HG03095 (cell line): ENCODE measurements at regions not wholly inside any gene's neighbourhood (a gene's known extent, or its start where the extent isn't known, plus 50 kb on each side); places are given as distances from the start of the nearest gene placed in this dataset.
"Not testable (repeated sequence)": the region's sequence is repeated elsewhere in the genome, so short reads cannot be mapped to it uniquely, and the experiment has no call there.

Experiments used
- ATAC-seq: cut with Tn5 transposase; IDR thresholded peaks from one replicate; pipeline ENCODE4 v1.9.1; 2021; ENCODE audit warnings: moderate library complexity; ENCODE audit not compliant: unreplicated experiment

DNA sequence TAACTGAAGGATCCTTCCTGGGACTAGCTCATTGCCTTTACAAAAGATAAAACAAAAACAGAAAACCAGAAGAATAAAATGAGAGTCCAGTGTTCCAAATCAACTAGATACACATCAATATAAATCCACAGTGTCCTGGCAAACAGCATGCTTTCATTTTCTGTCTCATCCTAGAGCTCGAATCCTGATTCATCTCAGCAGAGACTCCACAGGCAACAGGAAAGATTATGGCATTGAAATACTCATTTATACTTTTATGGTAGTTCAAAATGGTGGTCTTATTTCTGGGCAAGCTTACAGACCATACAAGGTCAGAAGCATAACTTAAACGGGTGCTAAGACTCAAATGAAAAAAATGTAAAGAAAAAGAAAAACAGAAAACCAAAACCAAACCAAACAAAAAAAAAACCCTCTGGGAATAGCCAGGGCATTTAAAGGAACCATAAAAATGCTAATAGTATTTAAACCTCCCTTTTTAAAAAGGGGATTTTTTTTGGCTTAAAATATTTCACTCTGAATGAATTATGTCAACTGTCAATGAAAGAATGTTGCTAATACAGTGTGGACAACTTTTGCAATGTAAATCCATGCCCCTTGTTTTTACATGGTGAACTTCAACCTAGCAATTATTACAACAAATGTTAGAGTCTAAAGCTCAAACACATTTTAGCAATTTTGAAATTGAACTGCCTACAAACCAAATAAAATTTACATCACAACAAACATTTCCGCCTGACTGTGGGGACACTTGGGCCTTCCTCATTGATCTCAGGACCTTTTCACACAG is 57.9 kb downstream of the GPR101 start:
- ATAC-seq, result no peak

DNA sequence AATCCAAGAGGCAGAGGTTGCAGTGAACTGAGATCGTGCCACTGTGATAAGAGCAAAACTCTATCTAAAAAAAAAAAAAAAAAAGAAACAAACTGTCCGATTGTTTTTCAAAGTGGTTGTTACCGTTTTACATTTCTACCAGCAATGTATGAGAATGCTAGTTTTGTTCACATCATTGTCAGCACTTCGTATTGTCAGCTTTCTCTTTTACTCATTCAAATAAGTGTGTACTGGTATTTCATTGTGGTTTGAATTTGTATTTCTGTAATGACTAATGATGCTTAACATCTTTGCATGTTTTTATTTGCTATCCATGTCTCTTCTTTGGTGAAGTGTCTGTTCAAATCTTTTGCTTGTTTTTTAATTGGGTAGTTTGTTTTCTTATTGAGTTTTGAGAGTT is 65.8 kb downstream of the GPR101 start:
- ATAC-seq, result no peak

DNA sequence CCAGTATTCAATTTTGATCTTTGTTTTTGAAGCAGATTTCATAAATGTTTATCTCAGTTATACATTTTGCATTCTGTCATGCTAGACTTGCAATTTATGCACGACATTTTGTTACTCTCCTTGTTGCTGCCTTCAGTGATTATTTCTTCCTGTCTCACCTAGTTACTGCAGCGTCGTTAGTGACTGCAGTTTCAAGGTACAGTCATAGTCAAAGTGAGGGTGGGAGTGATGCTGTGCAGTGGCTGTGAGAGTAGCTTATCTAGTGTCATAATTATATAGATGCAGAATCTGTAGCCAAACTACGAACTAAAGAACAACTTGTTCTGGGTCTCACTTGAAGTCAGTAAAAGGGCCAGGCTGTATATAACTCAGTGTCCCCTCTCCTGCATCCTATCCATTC is 69.8 kb downstream of the GPR101 start:
- no peak for ATAC-seq

DNA sequence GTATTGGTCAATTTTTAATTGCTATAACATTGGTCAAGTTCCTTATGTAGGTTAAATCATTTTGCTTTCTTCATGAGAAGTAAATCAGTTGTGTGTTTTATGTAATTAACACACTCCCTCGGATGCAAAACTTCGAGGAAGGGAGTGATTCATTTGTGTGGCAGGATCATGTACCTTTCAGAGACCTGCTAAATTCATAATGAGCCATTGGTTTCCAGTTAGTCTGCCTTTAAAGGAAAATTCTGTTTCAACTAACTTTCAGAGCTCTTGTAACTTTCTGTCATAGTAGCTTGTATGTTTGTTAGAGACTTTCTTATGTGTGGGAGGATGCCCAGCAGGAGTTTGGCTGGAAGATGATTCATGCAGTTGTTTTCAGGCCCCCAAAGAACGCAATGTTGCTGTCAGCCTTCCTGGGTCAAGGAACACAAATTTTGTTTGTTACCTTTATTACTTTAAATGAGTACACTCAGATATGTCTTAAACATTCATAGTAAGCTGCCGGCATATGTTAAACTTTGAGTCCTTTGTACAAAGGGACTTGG is 72.1 kb downstream of the GPR101 start:
- ATAC-seq, result no peak

DNA sequence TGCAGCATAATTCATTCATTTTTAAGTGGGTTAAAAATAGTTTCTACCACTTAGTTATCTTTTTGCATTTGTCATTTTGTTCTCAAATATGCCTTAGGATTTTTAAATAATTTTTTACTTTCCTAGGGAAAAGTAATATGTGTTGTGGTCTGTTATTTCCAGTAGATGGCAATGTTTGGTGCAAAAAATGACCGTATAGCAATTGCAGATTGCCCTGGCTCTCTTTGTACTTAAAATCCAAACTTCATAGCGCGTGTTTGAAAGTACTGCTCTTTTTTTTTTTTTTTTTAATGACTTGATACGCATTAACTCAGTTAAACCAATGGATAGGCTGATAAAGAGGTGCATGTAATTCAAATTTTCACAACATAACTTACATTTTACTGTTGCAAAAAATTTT is 74.4 kb upstream of the RBMX start:
- ATAC-seq, result no peak

DNA sequence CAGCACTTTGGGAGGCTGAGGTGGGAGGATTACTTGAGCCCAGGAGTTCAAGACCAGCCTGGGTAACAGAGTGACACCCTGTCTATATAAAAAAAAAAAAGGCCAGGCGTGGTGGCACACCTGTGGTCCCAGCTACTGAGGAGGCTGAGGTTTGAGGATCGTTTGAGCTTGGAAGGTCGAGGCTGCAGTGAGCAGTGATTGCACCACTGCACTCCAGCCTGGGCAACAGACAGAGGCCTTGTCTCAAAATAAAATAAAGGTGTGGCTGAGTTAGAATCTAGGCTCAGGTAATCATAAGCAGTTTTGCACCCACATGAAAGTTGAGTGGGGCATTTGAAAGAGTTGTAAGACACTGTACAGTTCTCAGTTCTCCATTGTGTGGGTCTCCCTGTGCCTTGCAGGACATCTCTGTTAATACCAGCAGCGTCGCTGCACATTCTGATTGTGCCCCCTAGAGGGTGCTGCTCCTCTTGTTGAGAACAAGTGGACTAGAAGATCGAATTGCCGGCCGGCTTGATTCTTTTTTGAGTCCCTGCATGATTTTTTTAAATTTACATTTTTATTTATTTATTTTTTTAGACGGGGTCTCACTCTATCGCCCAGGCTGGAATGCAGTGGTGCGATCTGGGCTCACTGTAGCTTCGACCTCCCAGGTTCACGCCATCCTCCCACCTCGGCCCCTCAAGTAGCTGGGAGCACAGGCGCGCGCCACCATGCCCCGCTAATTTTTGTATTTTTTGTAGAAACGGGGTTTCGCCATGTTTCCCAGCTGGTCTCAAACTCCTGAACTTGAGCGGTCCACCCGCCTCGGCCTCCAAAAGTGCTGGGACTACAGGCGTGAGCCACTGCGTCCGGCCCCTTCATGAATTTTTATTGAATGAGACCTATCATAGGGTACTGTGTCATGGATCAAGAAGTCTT is 73.6 kb upstream of the RBMX start:
- ATAC-seq, result peak; percentile 98

DNA sequence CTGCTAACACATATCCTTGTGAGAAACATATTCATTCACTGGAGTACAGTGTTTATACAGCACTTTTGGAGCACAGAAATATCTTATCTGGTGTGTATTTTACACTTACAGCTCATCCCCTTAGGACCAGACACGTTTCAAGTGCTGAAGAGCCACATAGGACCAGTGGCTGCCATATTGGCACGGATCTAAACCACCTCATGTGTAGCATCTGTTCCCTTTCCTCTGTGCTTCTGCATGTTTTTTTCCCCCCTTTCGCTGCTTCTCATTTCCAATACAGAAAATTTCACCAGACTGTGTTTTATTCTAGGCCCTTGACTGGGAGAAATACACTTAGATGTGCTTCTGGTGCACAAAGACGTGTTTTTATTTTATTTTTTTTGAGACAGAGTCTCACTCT is 69.7 kb upstream of the RBMX start:
- no peak for ATAC-seq

DNA sequence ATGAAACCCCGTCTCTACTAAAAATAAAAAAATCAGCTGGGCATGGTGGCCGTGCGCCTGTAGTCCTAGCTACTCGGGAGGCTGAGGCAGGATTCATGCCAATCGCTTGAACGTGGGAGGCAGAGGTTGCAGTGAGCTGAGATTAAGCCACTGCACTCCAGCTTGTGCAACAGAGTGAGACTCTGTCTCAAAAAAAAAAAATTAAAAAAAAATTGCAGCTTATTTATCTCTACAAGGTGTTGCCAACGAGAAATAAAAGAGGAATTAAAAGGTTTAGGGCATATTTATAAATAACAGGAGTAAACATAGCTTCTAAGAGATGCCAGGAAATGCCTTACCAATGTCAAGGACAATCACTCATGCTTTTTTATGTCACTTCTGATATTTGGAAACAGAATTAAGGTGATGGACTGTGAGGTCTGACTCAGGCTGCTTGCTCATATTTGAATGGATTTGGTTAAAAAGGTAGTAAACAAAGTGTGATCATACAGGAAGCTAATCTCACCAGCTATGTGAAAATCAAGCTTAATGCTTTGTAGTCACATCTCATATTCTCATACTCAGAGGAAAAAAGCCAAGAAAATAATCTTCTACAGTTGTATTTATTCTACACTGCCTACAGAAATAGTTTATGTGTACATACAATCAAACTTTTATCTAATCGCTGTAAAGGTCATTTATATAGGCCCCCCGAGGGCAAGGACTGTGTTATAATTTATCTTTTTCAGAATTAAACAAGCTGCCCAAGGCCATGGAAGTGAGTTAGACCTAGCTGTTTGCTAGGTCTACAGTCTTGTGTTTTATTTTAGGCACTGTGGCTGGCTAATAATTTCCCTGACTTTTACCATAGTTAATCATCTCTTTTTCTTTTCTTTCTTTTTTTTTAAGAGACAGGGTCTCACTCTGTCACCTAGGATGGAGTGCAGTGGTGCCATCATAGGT is 61.1 kb upstream of the RBMX start:
- ATAC-seq, result no peak

DNA sequence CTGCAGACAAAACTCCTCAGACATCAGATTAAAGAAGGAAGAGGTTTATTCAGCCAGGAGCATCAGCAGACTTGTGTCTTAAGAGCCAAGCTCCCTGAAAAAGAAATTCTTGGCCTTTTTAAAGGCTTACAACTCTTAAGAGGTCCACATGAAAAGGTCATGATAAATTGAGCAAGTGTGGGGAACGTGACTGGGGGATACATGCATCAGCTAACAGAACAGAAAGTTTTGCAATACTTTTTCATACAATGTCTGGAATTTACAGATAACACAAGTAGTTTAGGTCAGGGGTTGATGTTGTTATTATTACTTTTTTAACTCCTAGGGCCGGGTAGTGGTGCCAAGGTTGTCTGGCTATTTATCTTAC is 55.6 kb upstream of the RBMX start:
- ATAC-seq, result no peak

DNA sequence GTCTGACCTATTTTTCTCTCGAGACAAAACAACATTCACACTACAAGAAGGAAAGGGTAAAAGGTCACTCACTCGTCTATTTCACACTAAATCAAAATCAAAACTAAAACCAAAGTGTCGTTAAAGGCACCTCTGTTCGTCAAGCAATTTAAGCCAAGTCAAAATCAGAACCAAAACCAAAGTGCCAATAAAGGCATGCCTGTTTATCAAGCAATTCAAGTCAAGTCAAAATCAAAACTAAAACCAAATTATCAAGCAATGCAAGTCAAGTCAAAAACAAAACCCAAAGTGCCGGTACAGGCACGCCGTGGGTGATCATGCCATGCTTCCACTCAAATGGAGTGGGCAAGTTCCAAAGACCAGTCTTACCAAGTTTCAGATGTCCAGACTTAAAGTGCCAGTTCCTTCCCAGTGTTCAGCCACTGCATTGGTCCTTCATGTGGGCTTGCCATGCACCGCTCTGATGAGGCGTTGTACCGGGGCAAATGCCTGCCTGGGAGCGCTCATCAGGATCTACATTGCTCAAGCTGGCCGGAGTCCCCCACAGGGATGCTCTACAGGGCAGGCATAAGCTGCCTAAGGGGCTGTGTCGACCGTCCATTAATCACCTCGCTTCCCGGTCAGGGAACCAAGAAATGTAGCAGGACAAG is 55.1 kb upstream of the RBMX start:
- not testable (repeated sequence) for ATAC-seq

DNA sequence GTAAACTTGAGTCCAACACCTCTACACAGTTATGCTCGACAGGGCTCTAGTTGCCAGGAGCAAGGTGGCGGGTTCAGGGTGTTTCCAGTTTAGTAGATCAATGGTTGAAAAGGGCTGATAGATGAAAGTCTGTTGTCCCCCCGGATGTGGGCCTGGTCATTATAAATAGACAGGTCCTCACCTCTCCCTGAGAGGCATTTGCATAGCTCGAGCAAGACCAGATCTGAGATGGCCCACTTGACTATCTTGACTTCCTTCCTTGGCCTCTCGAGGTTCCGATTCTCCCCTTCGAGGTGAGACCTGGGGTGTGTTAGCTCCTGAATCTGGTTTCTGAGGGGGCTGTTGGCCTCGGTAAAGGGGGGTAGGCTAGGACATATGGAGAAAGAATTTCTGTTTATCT is 54.1 kb upstream of the RBMX start:
- ATAC-seq, result not testable (repeated sequence)

DNA sequence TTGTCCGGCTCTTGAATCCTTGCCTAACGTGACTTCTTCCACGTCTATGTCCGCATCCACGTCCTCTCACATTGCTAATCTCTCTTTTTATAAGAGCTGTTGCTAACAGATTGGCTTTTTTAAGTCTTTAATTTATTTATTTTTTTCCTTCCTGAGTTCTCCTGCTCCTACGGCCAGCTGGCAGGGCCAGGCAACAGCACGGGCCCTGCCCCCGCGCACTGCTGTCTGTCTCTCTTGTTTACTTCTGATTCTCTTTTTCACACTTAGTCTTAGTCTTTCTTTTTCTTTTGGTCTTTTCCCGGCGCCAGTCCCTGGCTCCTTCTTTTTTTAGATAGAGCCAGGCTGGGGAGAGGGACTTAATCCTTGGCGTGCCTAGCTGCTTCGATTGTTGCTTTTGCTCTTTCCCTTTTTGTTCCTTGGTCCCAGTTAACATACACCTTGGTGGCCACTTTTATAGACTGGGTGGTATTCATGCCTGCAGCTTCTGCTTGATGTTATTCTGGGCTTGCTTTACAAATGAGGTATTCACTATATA is 53.2 kb upstream of the RBMX start:
- ATAC-seq, result no peak

DNA sequence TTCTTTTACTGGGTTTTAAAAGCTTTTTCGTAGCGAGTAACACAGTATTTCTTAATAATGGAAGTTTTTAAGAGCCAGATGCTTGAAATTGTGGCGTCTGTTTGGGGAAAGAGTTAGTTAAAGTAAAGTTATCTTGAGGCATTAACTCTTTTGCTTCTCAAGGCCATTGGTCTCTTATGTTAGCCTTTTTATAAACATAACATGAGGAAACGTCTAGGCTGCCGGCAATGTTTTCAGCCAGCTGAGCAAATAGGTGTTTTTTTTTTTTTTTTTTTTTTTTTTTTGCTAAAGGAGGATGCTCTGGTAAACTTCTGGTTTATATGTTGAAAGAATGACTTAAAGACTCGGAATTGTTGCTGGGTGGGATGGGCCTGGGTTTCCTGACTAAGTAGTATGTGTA is 51.1 kb upstream of the RBMX start:
- no peak for ATAC-seq
